ENCODE measurements at regions not wholly inside any gene's neighbourhood (a gene's known extent, or its start where the extent isn't known, plus 50 kb on each side); places are given as distances from the start of the nearest gene placed in this dataset.

DNA sequence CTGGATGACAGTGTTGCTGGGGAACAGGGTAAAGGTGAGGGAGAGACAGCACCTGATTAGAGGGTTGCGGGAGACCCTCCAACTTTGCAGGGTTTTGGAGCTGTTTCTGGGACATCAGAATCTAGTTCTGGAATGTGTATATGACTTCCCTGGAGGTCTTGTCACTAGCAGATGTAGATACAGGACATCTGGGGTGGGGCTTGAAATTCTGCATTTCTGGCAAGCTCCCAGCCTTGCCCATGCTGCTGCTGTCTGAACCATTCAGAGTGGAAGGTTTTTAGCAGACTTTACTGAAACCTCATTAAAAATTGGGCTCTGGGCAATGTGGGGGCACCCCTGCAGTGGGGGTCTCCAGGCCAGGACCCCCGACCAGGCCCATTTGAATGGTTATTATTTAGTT, 220.3 kb upstream of the SKOR2 start:
- TF ChIP-seq CHD1 (IDR thresholded peaks at IDR 0.05; ENCODE audit: low read depth, low read length) (no peak), RAD21 (IDR thresholded peaks at IDR 0.05; ENCODE audit: low read length) (no peak), POLR2A (IDR thresholded peaks at IDR 0.05; ENCODE audit: low read depth, low read length) (no peak), FOS (IDR thresholded peaks at IDR 0.05; ENCODE audit: low read depth, low read length) (no peak)
- TF ChIP-seq, protein P1, sequence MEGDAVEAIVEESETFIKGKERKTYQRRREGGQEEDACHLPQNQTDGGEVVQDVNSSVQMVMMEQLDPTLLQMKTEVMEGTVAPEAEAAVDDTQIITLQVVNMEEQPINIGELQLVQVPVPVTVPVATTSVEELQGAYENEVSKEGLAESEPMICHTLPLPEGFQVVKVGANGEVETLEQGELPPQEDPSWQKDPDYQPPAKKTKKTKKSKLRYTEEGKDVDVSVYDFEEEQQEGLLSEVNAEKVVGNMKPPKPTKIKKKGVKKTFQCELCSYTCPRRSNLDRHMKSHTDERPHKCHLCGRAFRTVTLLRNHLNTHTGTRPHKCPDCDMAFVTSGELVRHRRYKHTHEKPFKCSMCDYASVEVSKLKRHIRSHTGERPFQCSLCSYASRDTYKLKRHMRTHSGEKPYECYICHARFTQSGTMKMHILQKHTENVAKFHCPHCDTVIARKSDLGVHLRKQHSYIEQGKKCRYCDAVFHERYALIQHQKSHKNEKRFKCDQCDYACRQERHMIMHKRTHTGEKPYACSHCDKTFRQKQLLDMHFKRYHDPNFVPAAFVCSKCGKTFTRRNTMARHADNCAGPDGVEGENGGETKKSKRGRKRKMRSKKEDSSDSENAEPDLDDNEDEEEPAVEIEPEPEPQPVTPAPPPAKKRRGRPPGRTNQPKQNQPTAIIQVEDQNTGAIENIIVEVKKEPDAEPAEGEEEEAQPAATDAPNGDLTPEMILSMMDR (conservative IDR thresholded peaks at IDR 0.05; ENCODE audit: low read depth, low read length) = no peak
